WTC11 (cell line): ENCODE measurements at regions not wholly inside any gene's neighbourhood (a gene's known extent, or its start where the extent isn't known, plus 50 kb on each side); places are given as distances from the start of the nearest gene placed in this dataset.

Experiments used
- CTCF ChIP-seq: fragments of 200-600 bp; IDR thresholded peaks from 2 replicates; pipeline ENCODE4 v1.8.0; 2022; ENCODE audit warnings: antibody characterized with exemption
- NR1H2 ChIP-seq: sonication (generic); formaldehyde crosslinking; IDR thresholded peaks from 2 replicates; pipeline ENCODE4 v1.9.0; 2021; ENCODE audit warnings: mild to moderate bottlenecking, moderate library complexity, missing genetic modification reagents

GRCh38 chr9:87282538-87282937 lies 215.1 kb upstream of the DAPK1 start:
- no peak for TF ChIP-seq NR1H2 (CRISPR knock-in tag)
- TF ChIP-seq CTCF: no peak
